Esophagus muscularis mucosa (tissue), 4 donors: ENCODE measurements at regions not wholly inside any gene's neighbourhood (a gene's known extent, or its start where the extent isn't known, plus 50 kb on each side); places are given as distances from the start of the nearest gene placed in this dataset.

Experiments
- CTCF ChIP-seq, 3 experiments: fragments of 200-600 bp in 2 of 3; fragments of 450-650 bp in 1 of 3; sonication (generic) in 2 of 3; IDR thresholded peaks; one replicate each; pipeline ENCODE4 v1.5.1; 2017 to 2019; ENCODE audit warnings: antibody characterized with exemption in 3 of 3, mild to moderate bottlenecking in 2 of 3, moderate library complexity in 1 of 3
- EP300 ChIP-seq: sonication (generic); formaldehyde crosslinking; IDR thresholded peaks from one replicate; pipeline ENCODE4 v1.6.1; 2017; ENCODE audit warnings: antibody characterized with exemption
- POLR2AphosphoS5 ChIP-seq, 2 donors: sonication (generic); formaldehyde crosslinking; IDR thresholded peaks; one replicate each; pipeline ENCODE4 v1.6.1; 2017; ENCODE audit warnings: antibody characterized with exemption in 2 of 2

GRCh38 chr10:3427347-3427746 lies 254.8 kb upstream of the PITRM1 start:
- no peak for TF ChIP-seq CTCF (IDR thresholded peaks at IDR 0.05)
- TF ChIP-seq EP300, result no peak
- no peak for TF ChIP-seq POLR2AphosphoS5 (IDR thresholded peaks at IDR 0.05)
